NCI-H510A treated with DMSO at 0.1 percent for 48 hours (cell line): ENCODE measurements at regions not wholly inside any gene's neighbourhood (a gene's known extent, or its start where the extent isn't known, plus 50 kb on each side); places are given as distances from the start of the nearest gene placed in this dataset.

ENCODE experiments used
- DNase-seq: peaks from one replicate; lab custom pipeline; 2025; lab: John Stamatoyannopoulos, UW

DNA sequence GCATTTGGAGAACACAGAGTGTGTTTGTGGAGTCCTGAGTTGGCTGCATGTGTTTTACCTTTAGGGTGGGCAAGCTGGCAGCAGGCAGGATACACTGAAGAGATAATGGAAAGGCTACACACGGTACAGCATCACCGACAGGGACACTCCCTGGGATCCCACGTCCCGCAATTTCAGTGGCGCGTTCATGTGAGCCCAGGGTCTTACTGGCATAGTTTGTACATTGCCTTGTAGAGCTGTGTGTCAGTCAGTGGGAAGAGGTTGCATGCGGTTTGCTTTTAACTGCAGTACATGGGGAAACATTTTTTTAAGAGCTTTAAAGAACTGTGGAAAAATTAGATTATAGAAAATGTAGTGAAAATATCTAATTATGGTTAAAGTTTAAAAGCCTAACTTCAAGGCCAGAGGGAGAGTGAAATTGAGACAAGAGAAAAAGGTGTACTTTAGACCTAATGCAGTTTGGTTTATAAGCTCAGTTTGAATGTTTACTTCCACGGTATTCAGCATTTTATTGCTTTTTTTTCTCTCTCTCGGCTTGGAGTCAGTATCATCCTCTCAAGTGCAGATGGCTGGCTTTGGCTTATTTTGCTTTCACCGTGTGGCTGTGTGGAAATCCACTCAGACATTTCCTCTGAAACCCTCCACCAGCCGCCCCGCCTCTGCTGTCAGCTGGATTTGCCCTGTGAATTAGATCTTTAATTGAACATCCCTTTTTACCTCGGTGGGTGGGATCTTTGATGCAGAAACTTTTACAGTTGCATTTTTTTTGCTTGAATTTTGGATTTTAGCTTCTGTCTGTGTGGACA lies 364.2 kb upstream of the COBL start:
- DNase-seq = no peak

DNA sequence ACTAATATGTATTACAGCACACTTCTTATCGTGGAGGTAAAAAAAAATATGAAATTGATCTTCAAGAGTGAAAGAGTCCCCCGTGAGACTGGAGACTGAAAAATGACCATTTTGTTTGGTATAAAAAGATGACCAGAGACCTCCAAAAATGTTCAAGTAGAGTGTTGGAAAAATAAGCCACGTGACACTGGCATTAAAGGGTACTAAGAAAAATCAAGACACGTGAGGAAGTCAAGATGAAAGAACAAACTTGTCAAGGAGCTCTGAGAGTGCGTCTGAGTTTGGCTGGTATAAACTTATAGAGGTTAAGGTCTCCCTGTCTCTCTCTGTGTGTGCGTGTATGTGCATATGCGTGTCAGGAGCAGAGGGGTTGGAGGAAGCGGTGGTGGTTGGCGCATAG lies 362.7 kb upstream of the COBL start:
- DNase-seq = no peak

DNA sequence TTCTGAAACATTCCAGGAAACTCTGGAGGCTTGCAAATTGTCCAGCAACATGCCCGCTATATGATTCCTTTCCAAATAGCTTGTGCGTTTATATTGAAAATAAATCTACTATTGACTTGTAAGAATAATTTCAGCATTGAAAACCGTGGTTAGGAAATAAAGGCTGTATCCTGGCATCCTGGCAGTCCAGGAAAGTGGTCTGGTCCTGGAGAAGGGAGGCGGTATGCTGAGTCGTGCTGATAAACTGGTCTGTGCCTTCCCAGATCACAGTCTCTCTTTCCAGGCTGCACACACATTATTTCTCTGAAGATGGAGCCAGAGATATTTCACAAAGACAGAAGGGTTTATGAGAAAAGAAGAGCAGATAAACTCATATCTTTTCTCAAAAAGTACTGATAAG lies 350.1 kb upstream of the COBL start:
- no peak for DNase-seq

DNA sequence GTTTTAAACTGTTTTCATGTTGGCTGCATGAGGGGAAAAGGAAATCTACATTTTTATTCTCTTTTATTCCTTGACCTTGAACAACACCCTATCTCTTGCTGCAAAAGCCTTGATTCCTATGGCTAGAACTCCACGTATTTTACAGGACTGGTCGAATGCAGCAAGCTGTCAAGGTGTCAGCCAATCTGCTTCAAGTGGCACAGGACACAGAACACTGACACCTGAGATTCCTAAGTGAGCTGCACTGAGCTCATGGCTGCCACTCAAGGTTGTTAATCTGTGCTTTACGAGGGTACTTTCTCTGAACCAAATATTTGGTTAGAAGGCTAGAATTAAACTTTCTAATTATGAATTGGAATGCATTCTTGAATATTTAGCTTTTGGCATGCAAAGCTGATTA lies 349.7 kb upstream of the COBL start:
- peak; percentile 37 for DNase-seq

DNA sequence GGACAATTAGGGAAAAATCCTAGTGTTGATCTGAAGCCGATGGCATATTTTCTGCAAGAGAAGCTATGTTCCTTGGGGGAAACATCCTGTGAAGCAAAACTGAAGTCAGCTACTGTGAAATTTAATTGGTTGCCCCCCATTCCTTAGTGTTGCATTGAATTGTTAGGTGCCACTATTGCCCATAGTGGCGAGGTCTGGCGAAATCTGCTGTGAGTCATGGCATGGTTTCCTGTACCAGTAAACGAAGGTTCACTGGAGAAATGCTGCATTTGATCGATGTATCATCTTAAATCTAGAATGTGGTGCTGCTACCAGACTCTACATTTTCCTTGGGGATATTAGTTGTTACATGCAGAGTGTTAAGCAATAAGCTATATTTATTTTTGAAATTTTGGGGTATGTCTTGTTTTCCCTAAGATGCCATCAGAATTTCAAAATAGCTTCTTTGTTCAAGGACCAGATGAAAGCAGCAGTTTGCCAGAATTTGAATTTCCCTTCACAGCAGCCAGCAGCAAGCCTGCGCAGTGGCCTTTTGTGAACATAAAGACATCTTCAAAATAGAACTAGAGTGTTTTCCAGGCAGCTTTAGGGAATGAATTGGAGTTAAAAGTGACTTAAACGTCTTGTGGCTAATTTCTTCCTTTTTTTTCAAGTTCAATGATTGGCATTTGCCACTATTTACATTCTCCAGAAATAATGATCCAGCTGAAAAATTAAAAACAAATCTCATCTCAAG lies 348.6 kb upstream of the COBL start:
- no peak for DNase-seq

DNA sequence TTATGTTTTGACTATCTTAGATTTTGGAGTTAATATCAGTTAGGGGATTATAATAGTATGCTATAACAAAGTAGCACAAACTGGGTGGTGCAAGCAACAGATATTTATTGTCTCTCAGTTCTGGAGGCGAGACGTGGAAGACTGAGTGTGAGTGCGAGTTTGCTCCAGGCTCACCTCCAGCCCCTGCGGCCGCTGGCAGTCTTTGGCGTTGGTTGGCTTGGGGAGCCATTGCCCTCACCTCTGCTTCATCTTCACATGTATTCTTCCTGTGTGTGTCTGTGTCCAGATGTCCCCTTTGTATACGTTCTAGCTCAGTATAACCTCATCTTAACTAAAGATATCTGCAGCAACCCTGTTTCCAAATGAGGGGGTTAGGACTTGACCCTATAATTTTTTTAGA lies 343.9 kb upstream of the COBL start:
- no peak for DNase-seq

DNA sequence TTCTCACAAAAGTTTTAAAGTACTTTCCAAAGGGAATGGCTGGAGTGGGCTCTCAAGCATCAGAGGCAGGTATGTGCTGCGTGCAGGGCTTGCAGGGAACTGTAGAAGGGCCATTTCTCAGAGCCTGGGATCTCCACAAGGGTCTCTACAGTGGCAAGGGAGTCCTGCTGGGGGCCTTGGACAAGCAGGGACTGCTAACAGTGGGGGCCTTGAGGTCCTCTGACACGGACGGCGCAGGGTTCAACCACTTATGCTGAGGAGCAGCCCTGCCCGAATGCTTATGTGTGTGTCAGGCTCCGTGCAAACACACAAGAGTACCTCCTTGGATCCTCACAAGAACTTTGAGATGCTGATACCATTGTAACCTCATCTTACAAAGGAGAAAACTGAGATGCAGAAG lies 342.1 kb upstream of the COBL start:
- no peak for DNase-seq

DNA sequence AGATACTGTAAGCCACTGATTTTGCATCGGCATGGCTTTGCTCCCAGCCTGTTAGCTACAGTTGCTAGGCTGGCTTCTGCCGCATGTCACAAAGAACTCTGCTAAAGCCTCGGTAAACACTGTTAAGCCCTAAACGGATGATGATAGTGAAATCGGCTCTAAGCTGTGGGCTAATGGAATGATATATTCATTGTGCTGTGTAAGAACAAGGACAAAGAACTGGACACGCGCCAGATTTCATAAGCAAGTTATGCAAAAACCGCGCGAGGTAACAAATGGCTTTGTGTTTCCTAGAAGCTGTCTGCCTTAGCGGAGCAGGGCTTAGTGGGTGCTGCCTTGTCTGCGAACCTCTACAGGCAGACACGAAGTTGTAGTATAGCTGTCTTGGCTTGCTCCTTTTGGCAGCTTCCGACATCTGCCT lies 331.3 kb upstream of the COBL start:
- DNase-seq = peak; percentile 68

DNA sequence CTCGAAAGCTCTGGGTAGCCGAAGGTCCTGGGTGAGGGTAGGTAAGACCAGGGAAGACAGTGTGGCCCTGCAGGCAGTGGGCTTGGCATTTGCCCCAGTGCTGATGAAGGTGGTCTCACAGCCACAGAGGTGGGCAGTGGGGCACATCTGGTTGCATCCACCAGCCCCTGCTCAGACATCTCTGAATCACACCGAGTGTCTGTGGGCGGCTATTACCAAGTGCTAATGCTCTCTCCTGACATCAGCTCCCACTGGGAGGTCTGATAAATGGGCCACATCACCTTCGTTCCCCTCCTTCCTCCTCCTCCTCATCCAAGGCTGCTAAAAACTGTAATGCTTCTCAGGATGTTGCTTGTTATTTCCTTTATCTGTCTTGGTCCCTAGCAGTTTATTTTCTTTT lies 330.9 kb upstream of the COBL start:
- no peak for DNase-seq

DNA sequence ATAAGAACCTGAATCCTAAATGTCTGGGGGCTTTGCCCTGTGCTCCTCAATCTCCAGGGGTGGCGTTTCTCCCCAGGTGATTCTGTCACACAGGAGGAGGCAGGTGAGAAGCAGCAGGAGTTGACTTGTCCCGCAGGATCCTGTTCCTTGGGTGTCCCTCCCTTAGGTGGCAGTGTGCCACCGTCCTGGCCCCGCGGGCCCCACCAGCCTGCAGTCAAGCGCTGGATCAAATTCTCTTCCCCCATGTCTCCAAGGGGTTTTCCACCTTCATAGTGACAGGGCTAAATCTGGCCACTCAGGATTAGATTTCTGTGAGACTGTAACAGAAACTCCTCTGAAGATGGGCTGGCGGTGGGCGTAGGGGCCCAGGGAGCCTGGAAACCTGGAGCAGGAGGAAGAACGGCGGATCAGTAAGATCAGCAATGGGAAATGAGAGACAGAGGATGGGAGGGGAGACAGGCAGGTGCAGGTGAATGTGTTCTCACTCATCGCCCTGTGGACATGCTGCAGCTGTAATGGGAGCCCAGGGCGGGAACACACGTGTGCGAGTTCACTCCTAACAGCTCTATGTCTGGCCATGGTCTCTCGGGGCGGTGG lies 329.2 kb upstream of the COBL start:
- no peak for DNase-seq

DNA sequence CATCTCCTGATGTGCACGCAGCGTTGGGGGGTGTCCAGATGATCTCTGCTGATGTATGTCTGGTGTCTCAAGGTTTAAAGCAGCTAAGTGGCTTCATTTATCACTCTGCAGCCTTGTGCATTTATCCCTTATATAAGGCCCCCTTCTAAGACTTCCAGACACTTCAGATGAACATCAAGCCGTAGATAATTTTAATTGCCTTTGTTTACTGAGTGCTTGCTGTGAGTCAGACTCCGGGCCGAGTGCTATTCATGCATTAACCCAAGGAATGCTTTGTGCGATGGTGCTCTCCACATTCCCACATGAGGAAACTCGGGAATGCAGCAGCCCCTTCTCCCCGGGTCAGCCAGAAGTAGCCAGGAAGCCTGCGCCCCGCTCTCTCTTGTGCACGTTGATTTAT lies 328.6 kb upstream of the COBL start:
- DNase-seq = no peak

DNA sequence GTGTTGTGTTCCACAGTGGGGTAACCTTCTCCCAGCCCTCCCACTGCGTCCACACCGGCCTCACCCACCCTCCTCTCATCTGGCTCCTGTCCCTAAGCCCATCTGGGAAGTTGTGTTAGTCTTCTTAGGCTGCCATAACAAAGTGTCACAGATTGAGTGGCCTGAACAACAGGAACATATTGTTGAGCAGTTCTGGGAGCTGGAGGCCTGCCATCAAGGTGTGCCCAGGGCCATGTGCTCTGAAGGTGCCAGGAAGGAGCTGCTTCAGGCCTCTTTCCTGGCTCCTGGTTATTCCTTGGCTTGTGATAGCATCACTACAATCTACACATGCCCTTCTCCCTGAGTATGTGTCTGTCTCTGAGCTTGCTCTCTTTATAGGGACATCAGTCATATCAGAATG lies 327.6 kb upstream of the COBL start:
- no peak for DNase-seq

DNA sequence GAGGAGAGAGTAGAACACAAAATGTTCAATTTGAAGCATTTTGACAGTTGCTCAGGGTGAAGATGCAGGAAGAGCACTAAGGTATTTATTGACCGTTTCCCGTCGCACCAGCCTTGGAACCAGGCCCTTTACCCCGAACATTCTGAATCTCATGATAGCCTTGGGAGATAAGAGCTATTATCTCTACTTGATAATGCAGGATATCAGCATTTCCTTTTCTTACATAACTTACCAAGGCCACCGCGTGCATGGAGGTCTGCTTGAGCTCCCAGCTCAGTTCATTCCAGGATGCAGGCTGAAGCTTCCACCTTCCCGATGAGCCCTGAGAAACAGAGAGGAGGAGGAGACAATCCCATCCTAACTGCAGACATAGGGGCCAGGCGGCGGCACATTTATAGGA lies 324.2 kb upstream of the COBL start:
- no peak for DNase-seq

DNA sequence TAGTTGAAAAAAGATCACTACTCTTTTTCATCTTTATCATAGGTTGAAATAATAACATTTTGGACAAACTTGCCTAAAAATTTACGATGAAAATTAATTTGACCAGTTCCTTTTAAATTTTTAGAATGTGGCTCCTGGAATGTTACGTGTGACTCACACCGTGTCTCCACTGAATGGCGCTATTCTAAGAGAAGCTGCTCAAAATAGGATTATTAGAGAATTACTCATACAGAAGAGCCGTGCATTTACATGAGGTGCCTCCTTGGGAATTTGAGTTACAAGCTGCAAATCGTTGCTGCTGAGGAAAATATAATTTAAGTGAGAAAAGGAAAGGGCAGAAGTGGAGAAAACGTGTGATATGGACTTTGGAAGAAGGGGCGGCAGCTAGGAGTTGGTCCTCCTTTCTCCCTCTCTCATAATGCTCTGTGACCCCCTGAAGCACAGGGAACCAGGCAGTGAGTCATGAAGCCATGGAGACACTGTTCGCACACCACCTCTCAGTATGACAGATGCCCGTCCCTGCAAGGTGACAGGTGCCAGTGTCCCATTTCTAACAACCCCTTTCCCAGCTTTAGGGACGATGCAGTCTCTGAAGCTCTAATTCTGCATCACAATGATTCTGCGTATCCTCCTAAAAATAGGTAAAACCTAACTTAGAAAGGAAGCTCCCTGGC lies 323.2 kb upstream of the COBL start:
- DNase-seq = no peak

DNA sequence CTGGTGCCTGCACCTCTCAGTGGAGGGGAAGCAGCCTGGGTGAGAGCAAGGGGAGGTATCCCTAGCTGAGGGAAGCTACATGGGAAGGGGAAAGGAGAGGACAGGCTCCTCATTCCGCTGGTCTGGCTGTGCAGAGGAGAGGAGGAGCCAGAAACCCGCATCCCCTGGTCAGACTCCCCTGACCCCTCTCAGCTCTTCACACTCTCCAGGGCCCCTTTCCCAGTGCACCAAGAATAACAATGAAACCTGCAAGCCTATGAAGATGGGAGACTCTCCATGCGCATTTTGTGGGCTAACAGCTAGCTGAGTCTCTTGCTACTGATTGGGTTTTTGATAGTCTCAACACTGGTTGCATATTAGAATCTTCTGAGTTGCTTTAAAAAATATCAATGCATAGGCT lies 319.9 kb upstream of the COBL start:
- no peak for DNase-seq

DNA sequence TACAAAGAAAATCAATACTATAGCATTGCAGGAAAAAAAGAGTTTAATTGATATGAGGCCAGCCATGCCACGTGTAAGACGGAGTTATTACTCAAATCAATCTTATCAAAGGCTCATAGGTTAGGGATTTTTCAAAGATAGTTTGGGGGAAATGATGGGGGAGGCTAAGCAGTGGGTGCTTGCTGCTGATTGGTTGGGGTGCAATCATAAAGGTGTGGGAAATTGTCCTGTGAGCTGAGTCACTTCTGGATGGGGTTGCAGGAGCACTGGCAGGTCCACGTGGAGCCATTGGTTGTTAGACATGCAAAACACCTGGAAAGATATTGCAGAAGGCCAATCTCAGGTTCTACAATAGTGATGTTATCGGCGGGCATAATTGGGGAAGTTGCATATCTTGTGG lies 319.2 kb upstream of the COBL start:
- DNase-seq = no peak

DNA sequence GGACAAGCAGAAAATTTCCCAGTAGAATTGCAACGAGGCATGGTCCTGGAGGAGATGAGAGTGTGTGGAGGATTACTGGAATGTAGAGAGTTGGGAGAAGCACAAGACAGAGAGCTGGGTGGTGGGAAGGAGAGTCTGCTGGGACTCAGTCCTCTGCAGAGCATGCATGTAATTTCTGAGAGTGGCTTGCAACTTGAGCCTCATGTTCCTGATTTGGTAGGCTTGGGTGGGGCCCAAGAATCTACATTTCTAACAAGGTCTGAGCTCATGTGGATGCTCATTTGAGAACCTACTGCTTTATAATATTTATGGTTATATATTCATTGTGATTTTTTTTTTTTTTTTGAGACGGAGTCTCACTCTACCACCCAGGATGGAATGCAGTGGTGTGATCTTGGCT lies 317.9 kb upstream of the COBL start:
- DNase-seq = no peak

DNA sequence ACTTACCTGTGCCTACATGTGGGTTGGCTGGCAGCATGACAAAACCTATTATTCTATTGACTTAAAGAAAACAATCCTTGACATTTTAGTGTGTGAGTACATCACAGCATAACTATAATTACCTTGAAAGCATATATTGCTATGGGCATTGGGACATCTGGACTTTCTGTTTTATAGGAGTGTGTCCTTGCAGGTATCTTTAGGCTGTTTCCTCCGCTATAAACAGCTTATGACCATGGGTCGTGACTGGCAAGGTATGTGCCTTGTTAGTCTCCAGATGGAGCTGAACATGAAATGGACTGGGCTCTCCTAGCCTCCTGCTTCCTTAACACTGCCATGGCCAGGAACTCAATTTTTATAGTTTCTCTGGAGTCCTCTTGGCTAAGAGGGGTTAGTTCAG lies 317.4 kb upstream of the COBL start:
- DNase-seq = no peak

DNA sequence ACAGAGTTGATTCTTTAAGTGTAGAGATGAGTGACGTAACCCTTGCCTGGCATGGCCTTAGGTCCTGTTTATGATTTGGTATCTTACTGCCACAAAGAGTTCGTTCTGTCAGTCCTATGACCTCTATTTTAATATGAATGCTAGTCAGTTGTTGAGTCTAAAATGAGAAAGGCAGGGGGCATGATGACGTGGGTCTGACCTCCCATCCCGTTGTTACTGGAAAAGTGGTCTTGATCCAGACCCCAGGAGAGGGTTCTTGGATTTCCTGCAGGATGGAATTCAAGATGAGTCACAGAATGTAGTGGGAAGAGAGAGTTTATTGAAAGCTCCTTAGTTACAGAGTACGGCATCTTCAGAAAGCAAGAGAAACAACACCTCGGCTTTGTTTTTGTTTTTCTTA lies 317.0 kb upstream of the COBL start:
- no peak for DNase-seq

DNA sequence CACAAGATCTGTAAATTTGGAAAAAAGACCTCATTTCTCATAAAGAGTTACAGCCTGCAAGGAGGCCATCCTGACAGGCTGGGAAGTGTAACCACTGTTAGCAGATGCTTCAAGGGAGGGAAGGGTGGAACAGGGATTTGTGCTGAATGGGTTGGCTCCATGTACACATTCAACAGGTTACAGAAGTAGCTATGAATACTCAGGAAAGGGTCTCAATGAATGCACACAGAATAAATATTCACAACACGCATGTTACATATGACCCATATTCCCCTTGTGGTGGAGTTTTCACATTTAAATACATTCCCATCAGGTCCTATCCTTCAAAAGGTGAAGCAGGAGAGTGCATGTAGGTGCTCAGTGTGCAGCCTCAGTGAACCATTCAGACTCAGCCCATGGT lies 316.4 kb upstream of the COBL start:
- no peak for DNase-seq

DNA sequence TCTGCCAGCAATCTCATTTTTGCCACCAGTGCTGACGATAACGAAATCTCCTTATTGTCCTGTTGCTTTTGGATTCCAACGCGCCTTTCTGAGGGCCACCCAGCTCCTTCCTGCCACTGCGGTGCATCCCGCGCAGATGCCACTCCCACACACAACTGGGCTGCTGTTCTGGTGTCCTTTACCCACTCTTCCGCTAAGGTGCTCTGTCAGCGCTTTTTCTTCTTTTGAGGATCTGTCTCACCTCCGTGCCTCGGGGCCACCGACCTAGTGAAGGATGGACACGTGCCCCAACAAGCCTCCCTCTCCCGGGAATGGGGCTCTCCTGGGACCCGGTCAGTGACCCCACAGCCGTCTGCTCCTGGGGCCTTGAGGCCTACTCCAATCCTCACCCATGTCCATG lies 314.3 kb upstream of the COBL start:
- no peak for DNase-seq

DNA sequence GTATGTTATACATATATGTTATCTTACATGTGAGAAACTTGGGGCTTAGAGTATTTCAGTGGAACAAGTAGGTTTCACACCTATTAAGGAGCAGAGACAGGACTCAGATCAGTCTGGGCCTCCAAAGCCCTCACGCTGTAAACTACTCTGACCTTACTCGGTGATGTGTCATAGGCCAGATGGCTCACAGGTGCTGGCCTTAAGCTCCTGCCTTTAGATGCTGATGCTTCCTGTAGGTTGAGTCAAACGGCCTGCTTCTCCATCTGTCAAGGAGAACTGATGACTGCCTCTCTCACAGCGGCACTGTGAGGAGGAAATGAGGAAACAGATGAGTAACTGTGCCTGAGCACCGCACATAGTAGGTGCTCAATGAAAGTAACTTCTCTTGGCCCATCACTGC lies 312.6 kb upstream of the COBL start:
- DNase-seq = no peak

DNA sequence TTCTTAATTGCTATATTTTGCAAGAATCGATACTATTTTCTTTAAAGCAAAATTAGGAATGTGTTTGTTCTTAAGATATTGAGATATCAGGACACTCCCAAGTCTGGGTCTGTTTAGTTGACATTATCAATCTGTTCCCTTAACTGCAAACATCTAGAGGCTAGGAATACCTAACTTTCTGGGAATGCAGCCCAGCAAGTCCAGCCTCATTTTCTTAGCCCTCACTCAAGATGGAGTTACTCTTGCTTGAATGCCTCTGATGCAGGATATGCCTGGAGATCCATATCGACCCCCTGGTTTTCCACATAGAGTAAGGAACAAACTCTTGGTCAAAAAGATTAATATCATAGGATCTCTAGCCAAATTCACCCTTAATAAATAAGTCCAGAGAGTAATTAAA lies 305.3 kb upstream of the COBL start:
- no peak for DNase-seq
